Trophoblast cell (in vitro differentiated cells and primary cell): ENCODE measurements at regions not wholly inside any gene's neighbourhood (a gene's known extent, or its start where the extent isn't known, plus 50 kb on each side); places are given as distances from the start of the nearest gene placed in this dataset.

Source experiments
- DNase-seq, 2 donors: peaks; one replicate each; pipeline ENCODE4 v3.0.0-alpha.2; 2016
- H2AFZ ChIP-seq: 2 replicates; pipeline ENCODE4 v1.6.1; 2013; ENCODE audit warnings: low read length, moderate library complexity, mild to moderate bottlenecking; ENCODE audit not compliant: insufficient read depth, poor library complexity
- H2AK5ac ChIP-seq: 2 replicates; pipeline ENCODE4 v1.6.1; 2013; ENCODE audit warnings: mild to moderate bottlenecking, low read length
- H2BK120ac ChIP-seq: 2 replicates; pipeline ENCODE4 v1.6.1; 2013; ENCODE audit warnings: low read length, mild to moderate bottlenecking, moderate library complexity; ENCODE audit not compliant: insufficient read depth, poor library complexity
- H2BK12ac ChIP-seq: 2 replicates; pipeline ENCODE4 v1.6.1; 2013; ENCODE audit warnings: mild to moderate bottlenecking, low read length, moderate library complexity
- H2BK5ac ChIP-seq: 2 replicates; pipeline ENCODE4 v1.6.1; 2013; ENCODE audit warnings: low read length, low read depth, moderate library complexity, mild to moderate bottlenecking; ENCODE audit not compliant: poor library complexity
- H3K14ac ChIP-seq: 2 replicates; pipeline ENCODE4 v1.6.1; 2013; ENCODE audit warnings: mild to moderate bottlenecking, low read length
- H3K18ac ChIP-seq: 2 replicates; pipeline ENCODE4 v1.6.1; 2013; ENCODE audit warnings: mild to moderate bottlenecking, low read length
- H3K23ac ChIP-seq: 2 replicates; pipeline ENCODE4 v1.6.1; 2013; ENCODE audit warnings: low read length
- H3K27ac ChIP-seq: 2 replicates; pipeline ENCODE4 v1.5.1; 2013; ENCODE audit warnings: low read depth, mild to moderate bottlenecking, inconsistent platforms, low read length, moderate library complexity
- H3K27me3 ChIP-seq: 2 replicates; pipeline ENCODE4 v1.6.1; 2013; ENCODE audit warnings: inconsistent platforms, mild to moderate bottlenecking, low read length, moderate library complexity; ENCODE audit not compliant: insufficient read depth
- H3K36me3 ChIP-seq, 2 experiments: 1 replicate in 1 of 2; 2 replicates in 1 of 2; pipeline ENCODE4 v1.6.1; 2013; ENCODE audit warnings: low read length in 2 of 2, mild to moderate bottlenecking in 2 of 2, moderate library complexity in 1 of 2; ENCODE audit not compliant: insufficient read depth in 2 of 2, control insufficient read depth in 1 of 2
- H3K4ac ChIP-seq: 2 replicates; pipeline ENCODE4 v1.6.1; 2013; ENCODE audit warnings: low read depth, mild to moderate bottlenecking, low read length, moderate library complexity
- H3K4me1 ChIP-seq, 2 experiments: 1 replicate in 1 of 2; 2 replicates in 1 of 2; pipeline ENCODE4 v1.6.1; 2013; ENCODE audit warnings: low read length in 2 of 2, mild to moderate bottlenecking in 2 of 2, moderate library complexity in 1 of 2; ENCODE audit not compliant: insufficient read depth in 2 of 2, control insufficient read depth in 1 of 2
- H3K4me2 ChIP-seq: 2 replicates; pipeline ENCODE4 v1.6.1; 2013; ENCODE audit warnings: inconsistent platforms, mild to moderate bottlenecking, low read length, moderate library complexity
- H3K4me3 ChIP-seq: 2 replicates; pipeline ENCODE4 v1.5.1; 2013; ENCODE audit warnings: mild to moderate bottlenecking, low read depth, low read length, inconsistent platforms
- H3K79me1 ChIP-seq: one replicate; pipeline ENCODE4 v1.6.1; 2013; ENCODE audit warnings: low read length
- H3K79me2 ChIP-seq: 2 replicates; pipeline ENCODE4 v1.6.1; 2013; ENCODE audit warnings: low read length, mild to moderate bottlenecking; ENCODE audit not compliant: control insufficient read depth, insufficient read depth, poor library complexity
- H3K9ac ChIP-seq: 2 replicates; pipeline ENCODE4 v1.6.1; 2013; ENCODE audit warnings: mild to moderate bottlenecking, low read length
- H3K9me3 ChIP-seq: 2 replicates; pipeline ENCODE4 v1.6.1; 2013; ENCODE audit warnings: low read depth, mild to moderate bottlenecking, control low read depth, inconsistent platforms, low read length; ENCODE audit not compliant: insufficient read depth
- H4K12ac ChIP-seq: 2 replicates; pipeline ENCODE4 v1.6.1; 2013; ENCODE audit warnings: low read depth, mild to moderate bottlenecking, low read length, moderate library complexity
- H4K8ac ChIP-seq: 2 replicates; pipeline ENCODE4 v1.6.1; 2013; ENCODE audit warnings: low read depth, mild to moderate bottlenecking, low read length, moderate library complexity
- H4K91ac ChIP-seq: one replicate; pipeline ENCODE4 v1.6.1; 2013; ENCODE audit warnings: low read depth, mild to moderate bottlenecking, low read length, moderate library complexity
- WGBS: extraction: QIAGEN DNeasy Blood & Tissue Kit; methylation state at CpG from one replicate; pipeline ENCODE4 v1.1.7; 2013; ENCODE audit warnings: missing lambda C conversion rate; ENCODE audit not compliant: insufficient read length, insufficient coverage; ENCODE audit errors: extremely low coverage; 5-methylcytosine and 5-hydroxymethylcytosine counted together

DNA sequence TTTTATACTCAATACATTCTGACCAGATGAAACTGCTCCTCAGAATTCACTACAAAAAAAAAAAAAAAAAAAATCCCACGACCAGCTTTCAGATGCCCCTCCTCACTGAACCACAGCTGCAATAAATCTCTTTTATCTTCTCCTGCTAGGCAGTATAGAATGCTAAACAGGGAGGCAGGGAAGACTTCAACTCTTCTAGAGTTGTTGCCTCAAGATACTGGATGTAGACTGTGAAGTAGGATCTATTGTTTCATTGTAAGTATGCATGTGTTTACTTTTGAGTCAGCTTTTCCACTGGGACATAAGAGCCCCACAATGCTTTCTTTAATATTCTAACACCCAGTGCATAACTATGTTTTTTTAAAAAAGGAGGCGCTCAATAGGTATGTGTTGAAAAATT, 401.4 kb downstream of the TBL1XR1 start:
- Histone ChIP-seq H4K91ac (no peak overlapping the region), H3K27me3 (no peaks in the 10 kb centered on the region), H3K4me3 (no peak overlapping the region), H4K8ac (no peak overlapping the region), H3K27ac (no peak overlapping the region), H3K79me1 (no peaks in the 10 kb centered on the region), H2BK12ac (no peak overlapping the region), H3K14ac (no peak overlapping the region), H2BK120ac (no peak overlapping the region), H3K79me2 (no peaks in the 10 kb centered on the region), H3K4ac (no peak overlapping the region), H2AK5ac (no peak overlapping the region), H2BK5ac (no peak overlapping the region), H3K4me2 (no peak overlapping the region), H3K4me1 (no peaks in the 10 kb centered on the region), H3K18ac (no peak overlapping the region), H4K12ac (no peak overlapping the region), H3K9ac (no peak overlapping the region), H3K9me3 (no peaks in the 10 kb centered on the region), H3K36me3 (no peaks in the 10 kb centered on the region), H3K23ac (no peak overlapping the region), H2AFZ (no peak overlapping the region)
- no CpG with 5 or more reads among the region's 2 CpGs for WGBS
- DNase-seq: no peak

DNA sequence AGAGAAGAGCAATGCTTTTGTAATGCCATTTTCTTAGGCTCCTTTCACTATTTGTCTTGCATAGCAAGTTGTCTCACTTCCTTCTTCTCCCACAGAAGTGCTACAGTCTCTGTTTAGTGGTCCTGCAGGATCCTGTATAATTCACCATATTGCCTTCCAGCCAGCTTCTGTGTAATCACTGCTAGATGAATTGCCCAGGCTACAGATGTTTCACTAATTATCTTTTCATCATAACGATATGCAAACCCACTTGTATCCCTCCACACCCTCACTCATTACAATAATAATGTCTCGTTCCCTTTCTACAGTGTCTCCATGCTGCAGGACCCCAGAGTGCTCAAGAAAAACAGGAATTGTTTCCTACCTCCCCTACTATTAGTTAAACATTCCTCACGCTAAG, 402.9 kb downstream of the TBL1XR1 start:
- no peak overlapping the region for H3K14ac ChIP-seq
- no peak overlapping the region for H3K4me3 ChIP-seq
- H3K23ac ChIP-seq: no peak overlapping the region
- WGBS: 100% methylated on average over 1 of the region's 3 CpGs
- no peak overlapping the region for H2AK5ac ChIP-seq
- H3K79me2 ChIP-seq: no peaks in the 10 kb centered on the region
- no peak overlapping the region for H2BK120ac ChIP-seq
- H4K8ac ChIP-seq: no peak overlapping the region
- H4K12ac ChIP-seq: no peak overlapping the region
- no peak overlapping the region for H2BK5ac ChIP-seq
- no peak overlapping the region for H3K18ac ChIP-seq
- H3K79me1 ChIP-seq: no peaks in the 10 kb centered on the region
- no peak overlapping the region for H3K9ac ChIP-seq
- no peaks in the 10 kb centered on the region for H3K36me3 ChIP-seq
- no peak for DNase-seq
- H3K4me1 ChIP-seq: no peaks in the 10 kb centered on the region
- H3K4me2 ChIP-seq: no peak overlapping the region
- no peak overlapping the region for H2BK12ac ChIP-seq
- H3K27ac ChIP-seq: no peak overlapping the region
- H2AFZ ChIP-seq: no peak overlapping the region
- no peak overlapping the region for H3K4ac ChIP-seq
- H3K27me3 ChIP-seq: no peaks in the 10 kb centered on the region
- H3K9me3 ChIP-seq: no peaks in the 10 kb centered on the region
- no peak overlapping the region for H4K91ac ChIP-seq

GRCh38 chr3:176789947-176790346, 407.3 kb downstream of the TBL1XR1 start:
- no CpG with 5 or more reads among the region's 3 CpGs for WGBS
- Histone ChIP-seq H3K27ac (no peak overlapping the region), H4K8ac (no peak overlapping the region), H3K14ac (no peak overlapping the region), H3K9me3 (no peaks in the 10 kb centered on the region), H2AK5ac (no peak overlapping the region), H3K4me1 (no peaks in the 10 kb centered on the region), H3K36me3 (no peaks in the 10 kb centered on the region), H2BK120ac (no peak overlapping the region), H3K4me3 (no peak overlapping the region), H3K4ac (no peak overlapping the region), H3K27me3 (no peaks in the 10 kb centered on the region), H2AFZ (no peak overlapping the region), H3K23ac (no peak overlapping the region), H4K91ac (no peak overlapping the region), H3K79me1 (no peaks in the 10 kb centered on the region), H3K9ac (no peak overlapping the region), H3K4me2 (no peak overlapping the region), H2BK5ac (no peak overlapping the region), H4K12ac (no peak overlapping the region), H3K18ac (no peak overlapping the region), H3K79me2 (no peaks in the 10 kb centered on the region), H2BK12ac (no peak overlapping the region)
- DNase-seq: no peak

DNA sequence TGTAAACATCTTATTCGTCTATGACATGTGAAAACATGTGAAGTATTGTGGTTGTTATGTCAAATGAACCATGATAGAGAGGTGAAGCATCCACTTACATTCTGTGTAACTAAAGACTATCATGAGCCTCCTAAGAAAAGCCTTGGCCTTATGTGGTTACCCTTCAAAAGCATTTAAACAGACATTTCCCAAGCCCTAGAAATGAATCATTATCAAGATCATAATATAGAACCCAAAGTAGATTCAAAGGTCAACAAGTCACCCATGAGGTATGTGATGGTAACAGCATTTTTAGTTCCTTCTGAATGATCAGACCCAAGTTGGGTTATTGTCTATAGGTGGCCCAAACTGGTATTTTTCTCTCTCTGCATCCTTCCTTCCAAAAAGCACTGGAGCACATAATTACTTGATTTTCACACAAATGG, 408.0 kb downstream of the TBL1XR1 start:
- no peak overlapping the region for H3K4me2 ChIP-seq
- H3K18ac ChIP-seq: no peak overlapping the region
- no peaks in the 10 kb centered on the region for H3K9me3 ChIP-seq
- H3K4ac ChIP-seq: no peak overlapping the region
- no peaks in the 10 kb centered on the region for H3K36me3 ChIP-seq
- no peaks in the 10 kb centered on the region for H3K4me1 ChIP-seq
- H3K9ac ChIP-seq: no peak overlapping the region
- no peak overlapping the region for H2BK12ac ChIP-seq
- DNase-seq: no peak
- H2AFZ ChIP-seq: no peak overlapping the region
- H3K79me1 ChIP-seq: no peaks in the 10 kb centered on the region
- H4K12ac ChIP-seq: no peak overlapping the region
- no peak overlapping the region for H3K23ac ChIP-seq
- H4K8ac ChIP-seq: no peak overlapping the region
- no peak overlapping the region for H3K27ac ChIP-seq
- no CpG with 5 or more reads among the region's 1 CpG for WGBS
- H2BK120ac ChIP-seq: no peak overlapping the region
- H2AK5ac ChIP-seq: no peak overlapping the region
- H2BK5ac ChIP-seq: no peak overlapping the region
- no peak overlapping the region for H3K4me3 ChIP-seq
- no peaks in the 10 kb centered on the region for H3K27me3 ChIP-seq
- no peaks in the 10 kb centered on the region for H3K79me2 ChIP-seq
- no peak overlapping the region for H4K91ac ChIP-seq
- H3K14ac ChIP-seq: no peak overlapping the region
